ENCODE measurements at regions not wholly inside any gene's neighbourhood (a gene's known extent, or its start where the extent isn't known, plus 50 kb on each side); places are given as distances from the start of the nearest gene placed in this dataset.

DNA sequence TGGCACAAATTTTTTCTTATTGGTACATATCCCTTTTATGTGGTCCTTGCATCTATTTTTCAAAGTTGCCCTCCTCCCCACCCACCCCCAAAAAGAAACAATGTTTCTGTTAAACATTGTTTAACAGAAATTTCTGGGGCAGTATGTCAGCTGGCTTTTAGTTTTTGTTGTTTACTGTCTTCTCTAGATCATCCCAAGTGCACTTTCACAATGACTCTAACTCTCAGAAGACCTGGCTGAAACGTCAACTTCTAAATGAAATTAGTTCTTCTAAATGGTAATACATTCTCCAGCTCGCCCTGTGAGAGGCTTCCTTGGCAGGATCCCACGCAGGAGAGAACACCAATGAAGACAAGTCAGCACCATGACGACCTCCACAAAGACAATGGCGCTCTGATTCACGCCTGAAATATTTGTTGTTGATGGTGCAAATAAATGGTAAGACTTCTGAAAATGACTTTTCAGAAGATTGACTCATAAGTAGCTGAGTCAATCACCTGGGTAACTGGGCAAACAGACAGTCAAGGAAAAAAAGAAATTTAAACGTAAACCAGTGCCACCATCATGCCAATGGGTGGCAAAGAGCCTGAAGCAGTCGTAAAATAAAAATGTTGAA is 293.7 kb downstream of the FZD1 start (continued):
- TF ChIP-seq, protein P1, sequence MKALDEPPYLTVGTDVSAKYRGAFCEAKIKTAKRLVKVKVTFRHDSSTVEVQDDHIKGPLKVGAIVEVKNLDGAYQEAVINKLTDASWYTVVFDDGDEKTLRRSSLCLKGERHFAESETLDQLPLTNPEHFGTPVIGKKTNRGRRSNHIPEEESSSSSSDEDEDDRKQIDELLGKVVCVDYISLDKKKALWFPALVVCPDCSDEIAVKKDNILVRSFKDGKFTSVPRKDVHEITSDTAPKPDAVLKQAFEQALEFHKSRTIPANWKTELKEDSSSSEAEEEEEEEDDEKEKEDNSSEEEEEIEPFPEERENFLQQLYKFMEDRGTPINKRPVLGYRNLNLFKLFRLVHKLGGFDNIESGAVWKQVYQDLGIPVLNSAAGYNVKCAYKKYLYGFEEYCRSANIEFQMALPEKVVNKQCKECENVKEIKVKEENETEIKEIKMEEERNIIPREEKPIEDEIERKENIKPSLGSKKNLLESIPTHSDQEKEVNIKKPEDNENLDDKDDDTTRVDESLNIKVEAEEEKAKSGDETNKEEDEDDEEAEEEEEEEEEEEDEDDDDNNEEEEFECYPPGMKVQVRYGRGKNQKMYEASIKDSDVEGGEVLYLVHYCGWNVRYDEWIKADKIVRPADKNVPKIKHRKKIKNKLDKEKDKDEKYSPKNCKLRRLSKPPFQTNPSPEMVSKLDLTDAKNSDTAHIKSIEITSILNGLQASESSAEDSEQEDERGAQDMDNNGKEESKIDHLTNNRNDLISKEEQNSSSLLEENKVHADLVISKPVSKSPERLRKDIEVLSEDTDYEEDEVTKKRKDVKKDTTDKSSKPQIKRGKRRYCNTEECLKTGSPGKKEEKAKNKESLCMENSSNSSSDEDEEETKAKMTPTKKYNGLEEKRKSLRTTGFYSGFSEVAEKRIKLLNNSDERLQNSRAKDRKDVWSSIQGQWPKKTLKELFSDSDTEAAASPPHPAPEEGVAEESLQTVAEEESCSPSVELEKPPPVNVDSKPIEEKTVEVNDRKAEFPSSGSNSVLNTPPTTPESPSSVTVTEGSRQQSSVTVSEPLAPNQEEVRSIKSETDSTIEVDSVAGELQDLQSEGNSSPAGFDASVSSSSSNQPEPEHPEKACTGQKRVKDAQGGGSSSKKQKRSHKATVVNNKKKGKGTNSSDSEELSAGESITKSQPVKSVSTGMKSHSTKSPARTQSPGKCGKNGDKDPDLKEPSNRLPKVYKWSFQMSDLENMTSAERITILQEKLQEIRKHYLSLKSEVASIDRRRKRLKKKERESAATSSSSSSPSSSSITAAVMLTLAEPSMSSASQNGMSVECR (CRISPR knock-in tag; IDR thresholded peaks at IDR 0.05; ENCODE audit: borderline replicate concordance), result no peak
- TF ChIP-seq JUN (CRISPR knock-in tag; IDR thresholded peaks at IDR 0.05), result no peak
- TF ChIP-seq ZNF138 (CRISPR knock-in tag; conservative IDR thresholded peaks at IDR 0.05), result no peak
- TF ChIP-seq CBFB (CRISPR knock-in tag; IDR thresholded peaks at IDR 0.05; ENCODE audit: low read depth), result no peak
- no peak for TF ChIP-seq NFE2L1 (CRISPR knock-in tag; IDR thresholded peaks at IDR 0.05)
- TF ChIP-seq, protein P2, sequence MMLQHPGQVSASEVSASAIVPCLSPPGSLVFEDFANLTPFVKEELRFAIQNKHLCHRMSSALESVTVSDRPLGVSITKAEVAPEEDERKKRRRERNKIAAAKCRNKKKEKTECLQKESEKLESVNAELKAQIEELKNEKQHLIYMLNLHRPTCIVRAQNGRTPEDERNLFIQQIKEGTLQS (CRISPR knock-in tag; conservative IDR thresholded peaks at IDR 0.05), result no peak

DNA sequence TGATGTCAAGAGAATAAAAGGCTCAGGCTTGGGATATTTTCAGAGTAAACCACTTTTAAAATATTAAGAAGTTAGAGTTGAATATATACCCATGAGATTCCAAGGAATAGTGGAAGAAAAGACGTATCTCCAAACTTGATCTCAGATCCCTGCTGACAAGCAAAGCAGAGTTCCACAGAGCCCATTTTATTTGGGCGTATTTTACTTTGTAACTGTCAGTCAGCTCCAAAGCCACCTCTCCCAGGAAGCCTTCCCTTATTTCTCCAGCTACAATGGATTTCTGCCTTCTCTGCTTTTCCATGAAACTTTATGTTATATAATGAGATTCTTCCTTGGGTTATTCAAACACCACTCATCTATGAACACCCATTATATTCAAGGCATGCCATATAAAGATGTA is 295.7 kb downstream of the FZD1 start:
- no peaks in the 10 kb centered on the region for H3K36me3 Mint-ChIP-seq
- H3K4me3 Mint-ChIP-seq, result no peak overlapping the region
- POLR2A ChIA-PET, result no interaction called here
- no peak for TF ChIP-seq SMAD4 (CRISPR knock-in tag; IDR thresholded peaks at IDR 0.05)
- TF ChIP-seq, protein P3, sequence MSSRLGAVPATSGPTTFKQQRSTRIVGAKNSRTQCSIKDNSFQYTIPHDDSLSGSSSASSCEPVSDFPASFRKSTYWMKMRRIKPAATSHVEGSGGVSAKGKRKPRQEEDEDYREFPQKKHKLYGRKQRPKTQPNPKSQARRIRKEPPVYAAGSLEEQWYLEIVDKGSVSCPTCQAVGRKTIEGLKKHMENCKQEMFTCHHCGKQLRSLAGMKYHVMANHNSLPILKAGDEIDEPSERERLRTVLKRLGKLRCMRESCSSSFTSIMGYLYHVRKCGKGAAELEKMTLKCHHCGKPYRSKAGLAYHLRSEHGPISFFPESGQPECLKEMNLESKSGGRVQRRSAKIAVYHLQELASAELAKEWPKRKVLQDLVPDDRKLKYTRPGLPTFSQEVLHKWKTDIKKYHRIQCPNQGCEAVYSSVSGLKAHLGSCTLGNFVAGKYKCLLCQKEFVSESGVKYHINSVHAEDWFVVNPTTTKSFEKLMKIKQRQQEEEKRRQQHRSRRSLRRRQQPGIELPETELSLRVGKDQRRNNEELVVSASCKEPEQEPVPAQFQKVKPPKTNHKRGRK (CRISPR knock-in tag; IDR thresholded peaks at IDR 0.05; ENCODE audit: borderline replicate concordance), result no peak
- no peak for TF ChIP-seq TP53 (CRISPR knock-in tag; IDR thresholded peaks at IDR 0.05)
- TF ChIP-seq ZNF423 (CRISPR knock-in tag; IDR thresholded peaks at IDR 0.05), result no peak
- TF ChIP-seq, protein P4, sequence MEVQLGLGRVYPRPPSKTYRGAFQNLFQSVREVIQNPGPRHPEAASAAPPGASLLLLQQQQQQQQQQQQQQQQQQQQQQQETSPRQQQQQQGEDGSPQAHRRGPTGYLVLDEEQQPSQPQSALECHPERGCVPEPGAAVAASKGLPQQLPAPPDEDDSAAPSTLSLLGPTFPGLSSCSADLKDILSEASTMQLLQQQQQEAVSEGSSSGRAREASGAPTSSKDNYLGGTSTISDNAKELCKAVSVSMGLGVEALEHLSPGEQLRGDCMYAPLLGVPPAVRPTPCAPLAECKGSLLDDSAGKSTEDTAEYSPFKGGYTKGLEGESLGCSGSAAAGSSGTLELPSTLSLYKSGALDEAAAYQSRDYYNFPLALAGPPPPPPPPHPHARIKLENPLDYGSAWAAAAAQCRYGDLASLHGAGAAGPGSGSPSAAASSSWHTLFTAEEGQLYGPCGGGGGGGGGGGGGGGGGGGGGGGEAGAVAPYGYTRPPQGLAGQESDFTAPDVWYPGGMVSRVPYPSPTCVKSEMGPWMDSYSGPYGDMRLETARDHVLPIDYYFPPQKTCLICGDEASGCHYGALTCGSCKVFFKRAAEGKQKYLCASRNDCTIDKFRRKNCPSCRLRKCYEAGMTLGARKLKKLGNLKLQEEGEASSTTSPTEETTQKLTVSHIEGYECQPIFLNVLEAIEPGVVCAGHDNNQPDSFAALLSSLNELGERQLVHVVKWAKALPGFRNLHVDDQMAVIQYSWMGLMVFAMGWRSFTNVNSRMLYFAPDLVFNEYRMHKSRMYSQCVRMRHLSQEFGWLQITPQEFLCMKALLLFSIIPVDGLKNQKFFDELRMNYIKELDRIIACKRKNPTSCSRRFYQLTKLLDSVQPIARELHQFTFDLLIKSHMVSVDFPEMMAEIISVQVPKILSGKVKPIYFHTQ (CRISPR knock-in tag; IDR thresholded peaks at IDR 0.05), result no peak
- TF ChIP-seq, protein P5, sequence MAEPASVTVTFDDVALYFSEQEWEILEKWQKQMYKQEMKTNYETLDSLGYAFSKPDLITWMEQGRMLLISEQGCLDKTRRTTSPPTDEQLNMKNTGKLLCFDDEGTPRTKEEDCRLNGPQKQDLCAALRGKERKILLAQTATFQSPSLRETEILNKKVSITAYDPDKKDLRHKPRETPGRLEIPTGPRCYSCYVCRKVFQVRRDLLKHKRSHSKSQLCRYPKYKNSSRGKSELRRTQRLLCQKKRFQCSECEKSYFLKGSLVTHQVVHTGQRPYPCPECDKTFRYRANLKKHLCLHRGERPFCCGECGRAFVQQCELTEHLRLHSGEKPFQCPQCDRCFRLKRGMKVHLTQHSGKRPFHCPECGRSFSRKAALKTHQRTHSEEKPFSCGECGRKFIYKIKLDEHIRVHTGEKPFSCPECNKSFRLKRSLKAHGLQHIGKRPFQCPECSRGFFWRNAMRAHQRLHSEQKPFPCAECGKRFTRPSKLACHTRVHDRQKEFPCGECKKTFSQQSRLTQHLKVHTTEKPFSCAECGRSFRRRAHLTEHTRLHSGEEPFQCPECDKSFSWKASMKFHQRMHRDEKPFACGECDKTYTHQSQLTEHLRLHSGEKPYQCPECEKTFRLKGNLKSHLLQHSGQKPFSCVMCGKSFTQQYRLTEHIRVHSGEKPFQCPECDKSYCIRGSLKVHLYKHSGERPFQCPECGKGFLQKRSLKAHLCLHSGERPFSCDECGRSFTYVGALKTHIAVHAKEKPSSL (CRISPR knock-in tag; conservative IDR thresholded peaks at IDR 0.05), result no peak
- TF ChIP-seq HMGA2 (CRISPR knock-in tag; IDR thresholded peaks at IDR 0.05), result no peak
- TF ChIP-seq, protein P6, sequence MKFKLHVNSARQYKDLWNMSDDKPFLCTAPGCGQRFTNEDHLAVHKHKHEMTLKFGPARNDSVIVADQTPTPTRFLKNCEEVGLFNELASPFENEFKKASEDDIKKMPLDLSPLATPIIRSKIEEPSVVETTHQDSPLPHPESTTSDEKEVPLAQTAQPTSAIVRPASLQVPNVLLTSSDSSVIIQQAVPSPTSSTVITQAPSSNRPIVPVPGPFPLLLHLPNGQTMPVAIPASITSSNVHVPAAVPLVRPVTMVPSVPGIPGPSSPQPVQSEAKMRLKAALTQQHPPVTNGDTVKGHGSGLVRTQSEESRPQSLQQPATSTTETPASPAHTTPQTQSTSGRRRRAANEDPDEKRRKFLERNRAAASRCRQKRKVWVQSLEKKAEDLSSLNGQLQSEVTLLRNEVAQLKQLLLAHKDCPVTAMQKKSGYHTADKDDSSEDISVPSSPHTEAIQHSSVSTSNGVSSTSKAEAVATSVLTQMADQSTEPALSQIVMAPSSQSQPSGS (CRISPR knock-in tag; IDR thresholded peaks at IDR 0.05; ENCODE audit: borderline replicate concordance, low read depth), result no peak
- no peak for TF ChIP-seq ELF4 (CRISPR knock-in tag; IDR thresholded peaks at IDR 0.05; ENCODE audit: low read depth)
- no peak for TF ChIP-seq JUN (CRISPR knock-in tag; IDR thresholded peaks at IDR 0.05)
- TF ChIP-seq, protein P7, sequence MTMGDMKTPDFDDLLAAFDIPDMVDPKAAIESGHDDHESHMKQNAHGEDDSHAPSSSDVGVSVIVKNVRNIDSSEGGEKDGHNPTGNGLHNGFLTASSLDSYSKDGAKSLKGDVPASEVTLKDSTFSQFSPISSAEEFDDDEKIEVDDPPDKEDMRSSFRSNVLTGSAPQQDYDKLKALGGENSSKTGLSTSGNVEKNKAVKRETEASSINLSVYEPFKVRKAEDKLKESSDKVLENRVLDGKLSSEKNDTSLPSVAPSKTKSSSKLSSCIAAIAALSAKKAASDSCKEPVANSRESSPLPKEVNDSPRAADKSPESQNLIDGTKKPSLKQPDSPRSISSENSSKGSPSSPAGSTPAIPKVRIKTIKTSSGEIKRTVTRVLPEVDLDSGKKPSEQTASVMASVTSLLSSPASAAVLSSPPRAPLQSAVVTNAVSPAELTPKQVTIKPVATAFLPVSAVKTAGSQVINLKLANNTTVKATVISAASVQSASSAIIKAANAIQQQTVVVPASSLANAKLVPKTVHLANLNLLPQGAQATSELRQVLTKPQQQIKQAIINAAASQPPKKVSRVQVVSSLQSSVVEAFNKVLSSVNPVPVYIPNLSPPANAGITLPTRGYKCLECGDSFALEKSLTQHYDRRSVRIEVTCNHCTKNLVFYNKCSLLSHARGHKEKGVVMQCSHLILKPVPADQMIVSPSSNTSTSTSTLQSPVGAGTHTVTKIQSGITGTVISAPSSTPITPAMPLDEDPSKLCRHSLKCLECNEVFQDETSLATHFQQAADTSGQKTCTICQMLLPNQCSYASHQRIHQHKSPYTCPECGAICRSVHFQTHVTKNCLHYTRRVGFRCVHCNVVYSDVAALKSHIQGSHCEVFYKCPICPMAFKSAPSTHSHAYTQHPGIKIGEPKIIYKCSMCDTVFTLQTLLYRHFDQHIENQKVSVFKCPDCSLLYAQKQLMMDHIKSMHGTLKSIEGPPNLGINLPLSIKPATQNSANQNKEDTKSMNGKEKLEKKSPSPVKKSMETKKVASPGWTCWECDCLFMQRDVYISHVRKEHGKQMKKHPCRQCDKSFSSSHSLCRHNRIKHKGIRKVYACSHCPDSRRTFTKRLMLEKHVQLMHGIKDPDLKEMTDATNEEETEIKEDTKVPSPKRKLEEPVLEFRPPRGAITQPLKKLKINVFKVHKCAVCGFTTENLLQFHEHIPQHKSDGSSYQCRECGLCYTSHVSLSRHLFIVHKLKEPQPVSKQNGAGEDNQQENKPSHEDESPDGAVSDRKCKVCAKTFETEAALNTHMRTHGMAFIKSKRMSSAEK (CRISPR knock-in tag; IDR thresholded peaks at IDR 0.05; ENCODE audit: borderline replicate concordance), result no peak
- TF ChIP-seq JAZF1 (CRISPR knock-in tag; IDR thresholded peaks at IDR 0.05), result no peak
- TF ChIP-seq, protein P8, sequence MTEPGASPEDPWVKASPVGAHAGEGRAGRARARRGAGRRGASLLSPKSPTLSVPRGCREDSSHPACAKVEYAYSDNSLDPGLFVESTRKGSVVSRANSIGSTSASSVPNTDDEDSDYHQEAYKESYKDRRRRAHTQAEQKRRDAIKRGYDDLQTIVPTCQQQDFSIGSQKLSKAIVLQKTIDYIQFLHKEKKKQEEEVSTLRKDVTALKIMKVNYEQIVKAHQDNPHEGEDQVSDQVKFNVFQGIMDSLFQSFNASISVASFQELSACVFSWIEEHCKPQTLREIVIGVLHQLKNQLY (CRISPR knock-in tag; IDR thresholded peaks at IDR 0.05), result no peak
- no peak overlapping the region for H3K27ac Mint-ChIP-seq
- no peak for ATAC-seq
- DNase-seq (ENCODE audit: low spot score), result no peak
- H3K9me3 Mint-ChIP-seq, result no peaks in the 10 kb centered on the region
- CTCF ChIA-PET, result no interaction called here
- no peaks in the 10 kb centered on the region for H3K27me3 Mint-ChIP-seq (ENCODE audit: low read depth)
- H3K4me1 Mint-ChIP-seq, result peaks cover 22% of the 10 kb centered on the region
